ENCODE measurements at regions not wholly inside any gene's neighbourhood (a gene's known extent, or its start where the extent isn't known, plus 50 kb on each side); places are given as distances from the start of the nearest gene placed in this dataset.

DNA sequence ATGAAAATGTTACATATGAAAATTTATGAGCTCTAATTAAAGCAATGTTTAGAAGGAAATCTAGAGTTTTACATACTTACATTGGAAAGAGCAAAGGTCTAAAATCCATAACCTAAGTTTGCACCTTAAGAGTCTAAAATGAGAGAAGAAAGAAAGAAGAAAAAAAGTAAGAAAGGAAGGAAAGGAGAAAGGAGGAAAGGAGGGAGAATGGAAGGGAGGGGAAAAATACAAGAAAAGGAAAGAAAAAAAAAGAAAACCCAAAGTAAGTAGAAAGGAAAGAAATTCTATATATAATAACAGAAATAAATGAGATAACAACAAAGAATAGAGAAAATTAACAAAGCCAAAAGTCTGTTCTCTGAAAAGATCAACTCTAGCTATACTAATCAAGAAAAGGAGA is 122.6 kb downstream of the BCL2L11 start (continued):
- TF ChIP-seq, protein P1, sequence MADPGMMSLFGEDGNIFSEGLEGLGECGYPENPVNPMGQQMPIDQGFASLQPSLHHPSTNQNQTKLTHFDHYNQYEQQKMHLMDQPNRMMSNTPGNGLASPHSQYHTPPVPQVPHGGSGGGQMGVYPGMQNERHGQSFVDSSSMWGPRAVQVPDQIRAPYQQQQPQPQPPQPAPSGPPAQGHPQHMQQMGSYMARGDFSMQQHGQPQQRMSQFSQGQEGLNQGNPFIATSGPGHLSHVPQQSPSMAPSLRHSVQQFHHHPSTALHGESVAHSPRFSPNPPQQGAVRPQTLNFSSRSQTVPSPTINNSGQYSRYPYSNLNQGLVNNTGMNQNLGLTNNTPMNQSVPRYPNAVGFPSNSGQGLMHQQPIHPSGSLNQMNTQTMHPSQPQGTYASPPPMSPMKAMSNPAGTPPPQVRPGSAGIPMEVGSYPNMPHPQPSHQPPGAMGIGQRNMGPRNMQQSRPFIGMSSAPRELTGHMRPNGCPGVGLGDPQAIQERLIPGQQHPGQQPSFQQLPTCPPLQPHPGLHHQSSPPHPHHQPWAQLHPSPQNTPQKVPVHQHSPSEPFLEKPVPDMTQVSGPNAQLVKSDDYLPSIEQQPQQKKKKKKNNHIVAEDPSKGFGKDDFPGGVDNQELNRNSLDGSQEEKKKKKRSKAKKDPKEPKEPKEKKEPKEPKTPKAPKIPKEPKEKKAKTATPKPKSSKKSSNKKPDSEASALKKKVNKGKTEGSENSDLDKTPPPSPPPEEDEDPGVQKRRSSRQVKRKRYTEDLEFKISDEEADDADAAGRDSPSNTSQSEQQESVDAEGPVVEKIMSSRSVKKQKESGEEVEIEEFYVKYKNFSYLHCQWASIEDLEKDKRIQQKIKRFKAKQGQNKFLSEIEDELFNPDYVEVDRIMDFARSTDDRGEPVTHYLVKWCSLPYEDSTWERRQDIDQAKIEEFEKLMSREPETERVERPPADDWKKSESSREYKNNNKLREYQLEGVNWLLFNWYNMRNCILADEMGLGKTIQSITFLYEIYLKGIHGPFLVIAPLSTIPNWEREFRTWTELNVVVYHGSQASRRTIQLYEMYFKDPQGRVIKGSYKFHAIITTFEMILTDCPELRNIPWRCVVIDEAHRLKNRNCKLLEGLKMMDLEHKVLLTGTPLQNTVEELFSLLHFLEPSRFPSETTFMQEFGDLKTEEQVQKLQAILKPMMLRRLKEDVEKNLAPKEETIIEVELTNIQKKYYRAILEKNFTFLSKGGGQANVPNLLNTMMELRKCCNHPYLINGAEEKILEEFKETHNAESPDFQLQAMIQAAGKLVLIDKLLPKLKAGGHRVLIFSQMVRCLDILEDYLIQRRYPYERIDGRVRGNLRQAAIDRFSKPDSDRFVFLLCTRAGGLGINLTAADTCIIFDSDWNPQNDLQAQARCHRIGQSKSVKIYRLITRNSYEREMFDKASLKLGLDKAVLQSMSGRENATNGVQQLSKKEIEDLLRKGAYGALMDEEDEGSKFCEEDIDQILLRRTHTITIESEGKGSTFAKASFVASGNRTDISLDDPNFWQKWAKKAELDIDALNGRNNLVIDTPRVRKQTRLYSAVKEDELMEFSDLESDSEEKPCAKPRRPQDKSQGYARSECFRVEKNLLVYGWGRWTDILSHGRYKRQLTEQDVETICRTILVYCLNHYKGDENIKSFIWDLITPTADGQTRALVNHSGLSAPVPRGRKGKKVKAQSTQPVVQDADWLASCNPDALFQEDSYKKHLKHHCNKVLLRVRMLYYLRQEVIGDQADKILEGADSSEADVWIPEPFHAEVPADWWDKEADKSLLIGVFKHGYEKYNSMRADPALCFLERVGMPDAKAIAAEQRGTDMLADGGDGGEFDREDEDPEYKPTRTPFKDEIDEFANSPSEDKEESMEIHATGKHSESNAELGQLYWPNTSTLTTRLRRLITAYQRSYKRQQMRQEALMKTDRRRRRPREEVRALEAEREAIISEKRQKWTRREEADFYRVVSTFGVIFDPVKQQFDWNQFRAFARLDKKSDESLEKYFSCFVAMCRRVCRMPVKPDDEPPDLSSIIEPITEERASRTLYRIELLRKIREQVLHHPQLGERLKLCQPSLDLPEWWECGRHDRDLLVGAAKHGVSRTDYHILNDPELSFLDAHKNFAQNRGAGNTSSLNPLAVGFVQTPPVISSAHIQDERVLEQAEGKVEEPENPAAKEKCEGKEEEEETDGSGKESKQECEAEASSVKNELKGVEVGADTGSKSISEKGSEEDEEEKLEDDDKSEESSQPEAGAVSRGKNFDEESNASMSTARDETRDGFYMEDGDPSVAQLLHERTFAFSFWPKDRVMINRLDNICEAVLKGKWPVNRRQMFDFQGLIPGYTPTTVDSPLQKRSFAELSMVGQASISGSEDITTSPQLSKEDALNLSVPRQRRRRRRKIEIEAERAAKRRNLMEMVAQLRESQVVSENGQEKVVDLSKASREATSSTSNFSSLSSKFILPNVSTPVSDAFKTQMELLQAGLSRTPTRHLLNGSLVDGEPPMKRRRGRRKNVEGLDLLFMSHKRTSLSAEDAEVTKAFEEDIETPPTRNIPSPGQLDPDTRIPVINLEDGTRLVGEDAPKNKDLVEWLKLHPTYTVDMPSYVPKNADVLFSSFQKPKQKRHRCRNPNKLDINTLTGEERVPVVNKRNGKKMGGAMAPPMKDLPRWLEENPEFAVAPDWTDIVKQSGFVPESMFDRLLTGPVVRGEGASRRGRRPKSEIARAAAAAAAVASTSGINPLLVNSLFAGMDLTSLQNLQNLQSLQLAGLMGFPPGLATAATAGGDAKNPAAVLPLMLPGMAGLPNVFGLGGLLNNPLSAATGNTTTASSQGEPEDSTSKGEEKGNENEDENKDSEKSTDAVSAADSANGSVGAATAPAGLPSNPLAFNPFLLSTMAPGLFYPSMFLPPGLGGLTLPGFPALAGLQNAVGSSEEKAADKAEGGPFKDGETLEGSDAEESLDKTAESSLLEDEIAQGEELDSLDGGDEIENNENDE (IDR thresholded peaks at IDR 0.05; ENCODE audit: insufficient replicate concordance, low read length): no peak
- TF ChIP-seq, protein P2, sequence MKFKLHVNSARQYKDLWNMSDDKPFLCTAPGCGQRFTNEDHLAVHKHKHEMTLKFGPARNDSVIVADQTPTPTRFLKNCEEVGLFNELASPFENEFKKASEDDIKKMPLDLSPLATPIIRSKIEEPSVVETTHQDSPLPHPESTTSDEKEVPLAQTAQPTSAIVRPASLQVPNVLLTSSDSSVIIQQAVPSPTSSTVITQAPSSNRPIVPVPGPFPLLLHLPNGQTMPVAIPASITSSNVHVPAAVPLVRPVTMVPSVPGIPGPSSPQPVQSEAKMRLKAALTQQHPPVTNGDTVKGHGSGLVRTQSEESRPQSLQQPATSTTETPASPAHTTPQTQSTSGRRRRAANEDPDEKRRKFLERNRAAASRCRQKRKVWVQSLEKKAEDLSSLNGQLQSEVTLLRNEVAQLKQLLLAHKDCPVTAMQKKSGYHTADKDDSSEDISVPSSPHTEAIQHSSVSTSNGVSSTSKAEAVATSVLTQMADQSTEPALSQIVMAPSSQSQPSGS (IDR thresholded peaks at IDR 0.05; ENCODE audit: low read length): no peak
- no peak for TF ChIP-seq HDAC6 (IDR thresholded peaks at IDR 0.05; ENCODE audit: low read depth, low read length)
- no peak for TF ChIP-seq GTF2F1 (IDR thresholded peaks at IDR 0.05; ENCODE audit: borderline replicate concordance, low read depth, low read length)
- TF ChIP-seq BACH1 (IDR thresholded peaks at IDR 0.05; ENCODE audit: low read length): no peak
- TF ChIP-seq EGR1 (IDR thresholded peaks at IDR 0.05; ENCODE audit: borderline replicate concordance, low read depth, low read length): no peak
- TF ChIP-seq KDM1A (IDR thresholded peaks at IDR 0.05; ENCODE audit: borderline replicate concordance, low read length): no peak
- TF ChIP-seq YY1 (IDR thresholded peaks at IDR 0.05; ENCODE audit: low read depth, low read length): no peak
- TF ChIP-seq CHD2 (IDR thresholded peaks at IDR 0.05; ENCODE audit: low read length): no peak
- TF ChIP-seq, protein P3, sequence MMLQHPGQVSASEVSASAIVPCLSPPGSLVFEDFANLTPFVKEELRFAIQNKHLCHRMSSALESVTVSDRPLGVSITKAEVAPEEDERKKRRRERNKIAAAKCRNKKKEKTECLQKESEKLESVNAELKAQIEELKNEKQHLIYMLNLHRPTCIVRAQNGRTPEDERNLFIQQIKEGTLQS (IDR thresholded peaks at IDR 0.05; ENCODE audit: insufficient read depth, low read depth, low read length): no peak
- no peak for TF ChIP-seq FOSL1 (IDR thresholded peaks at IDR 0.05; ENCODE audit: insufficient read depth, low read depth, low read length)

Data from H1 (cell line).